H9 (cell line): ENCODE measurements at regions not wholly inside any gene's neighbourhood (a gene's known extent, or its start where the extent isn't known, plus 50 kb on each side); places are given as distances from the start of the nearest gene placed in this dataset.

ENCODE experiments used
- DNase-seq: peaks from one replicate; pipeline ENCODE4 v3.0.0-alpha.2; 2017
- H2AFZ ChIP-seq: one replicate; pipeline ENCODE4 v1.6.1; 2013; ENCODE audit warnings: mild to moderate bottlenecking, low read length, control low read depth, moderate library complexity
- H2AK5ac ChIP-seq: 2 replicates; pipeline ENCODE4 v1.6.1; 2013; ENCODE audit warnings: low read length, control low read depth, mixed read lengths; ENCODE audit not compliant: insufficient read length
- H2BK120ac ChIP-seq: one replicate; pipeline ENCODE4 v1.6.1; 2013; ENCODE audit warnings: low read depth, mild to moderate bottlenecking, low read length, control low read depth, inconsistent platforms; ENCODE audit not compliant: poor library complexity, severe bottlenecking
- H2BK12ac ChIP-seq: 2 replicates; pipeline ENCODE4 v1.6.1; 2013; ENCODE audit warnings: low read length, control low read depth, mixed read lengths, low read depth; ENCODE audit not compliant: insufficient read length
- H2BK15ac ChIP-seq: 2 replicates; pipeline ENCODE4 v1.6.1; 2013; ENCODE audit warnings: low read depth, low read length, control low read depth
- H2BK20ac ChIP-seq: one replicate; pipeline ENCODE4 v1.6.1; 2013; ENCODE audit warnings: low read depth, mild to moderate bottlenecking, low read length, control low read depth, inconsistent platforms; ENCODE audit not compliant: poor library complexity, severe bottlenecking
- H2BK5ac ChIP-seq: 2 replicates; pipeline ENCODE4 v1.6.1; 2013; ENCODE audit warnings: low read length, control low read depth, mixed read lengths; ENCODE audit not compliant: insufficient read length
- H3K14ac ChIP-seq: 2 replicates; pipeline ENCODE4 v1.6.1; 2013; ENCODE audit warnings: low read length, control low read depth; ENCODE audit not compliant: insufficient read depth
- H3K18ac ChIP-seq: 2 replicates; pipeline ENCODE4 v1.6.1; 2013; ENCODE audit warnings: low read depth, mild to moderate bottlenecking, mixed read lengths, low read length, control low read depth; ENCODE audit not compliant: insufficient read length
- H3K23ac ChIP-seq: 2 replicates; pipeline ENCODE4 v1.6.1; 2013; ENCODE audit warnings: low read length, control low read depth, mixed read lengths, low read depth; ENCODE audit not compliant: insufficient read length
- H3K23me2 ChIP-seq: 2 replicates; pipeline ENCODE4 v1.6.1; 2013; ENCODE audit warnings: low read depth, mild to moderate bottlenecking, mixed read lengths, low read length, control low read depth; ENCODE audit not compliant: insufficient read length, poor library complexity, severe bottlenecking
- H3K27ac ChIP-seq: 2 replicates; pipeline ENCODE4 v1.5.1; 2013; ENCODE audit warnings: low read length, control low read depth, mixed read lengths, low read depth; ENCODE audit not compliant: insufficient read length
- H3K27me3 ChIP-seq: 2 replicates; pipeline ENCODE4 v1.6.1; 2013; ENCODE audit warnings: low read length, control low read depth, inconsistent platforms; ENCODE audit not compliant: insufficient read depth
- H3K4ac ChIP-seq: 2 replicates; pipeline ENCODE4 v1.6.1; 2013; ENCODE audit warnings: low read depth, mild to moderate bottlenecking, control low read depth, inconsistent platforms, low read length, moderate library complexity
- H3K4me1 ChIP-seq: 2 replicates; pipeline ENCODE4 v1.6.1; 2013; ENCODE audit warnings: low read length, control low read depth, inconsistent platforms; ENCODE audit not compliant: insufficient read depth
- H3K4me2 ChIP-seq: 2 replicates; pipeline ENCODE4 v1.6.1; 2013; ENCODE audit warnings: low read length, control low read depth, mixed read lengths; ENCODE audit not compliant: insufficient read length, insufficient read depth
- H3K56ac ChIP-seq: 2 replicates; pipeline ENCODE4 v1.6.1; 2013; ENCODE audit warnings: low read depth, mild to moderate bottlenecking, mixed read lengths, low read length, control low read depth; ENCODE audit not compliant: insufficient read length
- H3K79me1 ChIP-seq: 2 replicates; pipeline ENCODE4 v1.6.1; 2013; ENCODE audit warnings: low read depth, mild to moderate bottlenecking, moderate library complexity, low read length, control low read depth, inconsistent platforms; ENCODE audit not compliant: insufficient read depth, poor library complexity, severe bottlenecking
- H3K79me2 ChIP-seq: 2 replicates; pipeline ENCODE4 v1.6.1; 2013; ENCODE audit warnings: low read length, control low read depth, inconsistent platforms; ENCODE audit not compliant: insufficient read depth
- H3K9ac ChIP-seq: 2 replicates; pipeline ENCODE4 v1.6.1; 2013; ENCODE audit warnings: low read length, control low read depth, mixed read lengths; ENCODE audit not compliant: insufficient read length; ENCODE audit errors: extremely low read depth
- H3K9me3 ChIP-seq: one replicate; pipeline ENCODE4 v1.6.1; 2013; ENCODE audit warnings: low read depth, low read length, inconsistent platforms; ENCODE audit not compliant: control insufficient read depth
- H3T11ph ChIP-seq: one replicate; pipeline ENCODE4 v1.6.1; 2013; ENCODE audit warnings: mild to moderate bottlenecking, low read length, control low read depth, inconsistent platforms
- H4K20me1 ChIP-seq: one replicate; pipeline ENCODE4 v1.6.1; 2013; ENCODE audit not compliant: control insufficient read depth, insufficient read length, insufficient read depth
- H4K5ac ChIP-seq: 2 replicates; pipeline ENCODE4 v1.6.1; 2013; ENCODE audit warnings: low read depth, mild to moderate bottlenecking, mixed read lengths, low read length, control low read depth; ENCODE audit not compliant: insufficient read length
- H4K8ac ChIP-seq: replicated peaks from 2 replicates; pipeline ENCODE4 v1.6.1; 2013; ENCODE audit warnings: low read length, control low read depth, mixed read lengths, low read depth; ENCODE audit not compliant: insufficient read length
- H4K91ac ChIP-seq: 2 replicates; pipeline ENCODE4 v1.6.1; 2013; ENCODE audit warnings: low read depth, mild to moderate bottlenecking, moderate library complexity, mixed read lengths, low read length, control low read depth; ENCODE audit not compliant: insufficient read length
- H3K27ac Mint-ChIP-seq, 3 experiments: 2 replicates in 2 of 3; 3 replicates in 1 of 3; pipeline ENCODE4 v1.8.0; 2020 to 2021; ENCODE audit warnings: mixed read lengths in 3 of 3, mild to moderate bottlenecking in 1 of 3, moderate library complexity in 1 of 3
- H3K27me3 Mint-ChIP-seq: 2 replicates; pipeline ENCODE4 v1.8.0; 2021; ENCODE audit warnings: low read depth, mild to moderate bottlenecking, moderate library complexity, mixed read lengths
- H3K36me3 Mint-ChIP-seq, 3 experiments: 2 replicates in 2 of 3; 3 replicates in 1 of 3; pipeline ENCODE4 v1.8.0; 2020 to 2021; ENCODE audit warnings: low read depth in 3 of 3, mixed read lengths in 3 of 3; ENCODE audit not compliant: insufficient read depth in 1 of 3
- H3K4me1 Mint-ChIP-seq, 2 experiments: 2 replicates each; pipeline ENCODE4 v1.8.0; 2020; ENCODE audit warnings: mixed read lengths in 2 of 2
- H3K4me3 Mint-ChIP-seq, 2 experiments: 2 replicates in 1 of 2; 3 replicates in 1 of 2; pipeline ENCODE4 v1.8.0; 2020 to 2021; ENCODE audit warnings: mild to moderate bottlenecking in 2 of 2, mixed read lengths in 2 of 2, moderate library complexity in 1 of 2
- H3K9me3 Mint-ChIP-seq, 2 experiments: 2 replicates in 1 of 2; 3 replicates in 1 of 2; pipeline ENCODE4 v1.8.0; 2020; ENCODE audit warnings: mild to moderate bottlenecking in 2 of 2, mixed read lengths in 2 of 2, moderate library complexity in 1 of 2
- CTCF ChIP-seq: fragments of 200-600 bp; sonication (generic); conservative IDR thresholded peaks from 3 replicates; pipeline ENCODE4 v1.8.0; 2021; ENCODE audit warnings: antibody characterized with exemption, mild to moderate bottlenecking
- WGBS: extraction: QIAGEN DNeasy Blood & Tissue Kit; methylation state at CpG from one replicate; pipeline ENCODE4 v1.1.7; 2013; ENCODE audit warnings: missing lambda C conversion rate, low lambda C conversion rate, mixed read lengths; ENCODE audit not compliant: insufficient read length; ENCODE audit errors: extremely low coverage; 5-methylcytosine and 5-hydroxymethylcytosine counted together

GRCh38 chr7:142440219-142440905 is 182.5 kb upstream of the PRSS58 start:
- H3K4ac ChIP-seq, result no peak overlapping the region
- no peak overlapping the region for H3T11ph ChIP-seq
- no peak overlapping the region for H3K9ac ChIP-seq
- 0 out of 7 replicates have a peak, but pooled peaks cover 0 to 2% (median 0%) of the 10 kb centered on the region in 3 experiments for H3K36me3 Mint-ChIP-seq
- H3K4me1 ChIP-seq, result 0 out of 2 replicates have a peak, but pooled peaks cover 2% of the 10 kb centered on the region
- H3K79me1 ChIP-seq, result no peaks in the 10 kb centered on the region
- no peak overlapping the region for H3K27ac ChIP-seq
- no peaks in the 10 kb centered on the region for H3K9me3 Mint-ChIP-seq
- no peak overlapping the region for H4K5ac ChIP-seq
- H3K4me2 ChIP-seq, result no peak overlapping the region
- H2BK20ac ChIP-seq, result no peak overlapping the region
- no peak overlapping the region for H3K4me3 Mint-ChIP-seq
- no peak overlapping the region for H3K27ac Mint-ChIP-seq
- no peak overlapping the region for H3K18ac ChIP-seq
- H4K20me1 ChIP-seq, result no peaks in the 10 kb centered on the region
- H2BK120ac ChIP-seq, result no peak overlapping the region
- no peak overlapping the region for H3K23ac ChIP-seq
- no peaks in the 10 kb centered on the region for H3K27me3 ChIP-seq
- H3K79me2 ChIP-seq, result no peaks in the 10 kb centered on the region
- H3K4me1 Mint-ChIP-seq, result peaks cover 25 to 33% of the 10 kb centered on the region in 2 experiments
- H2BK5ac ChIP-seq, result no peak overlapping the region
- no peak for TF ChIP-seq CTCF
- H3K23me2 ChIP-seq, result no peaks in the 10 kb centered on the region
- H2BK12ac ChIP-seq, result no peak overlapping the region
- H3K27me3 Mint-ChIP-seq, result peaks cover 2% of the 10 kb centered on the region
- H3K14ac ChIP-seq, result no peak overlapping the region
- no peak overlapping the region for H2BK15ac ChIP-seq
- no peak overlapping the region for H3K56ac ChIP-seq
- WGBS, result no CpG with 5 or more reads among the region's 6 CpGs
- no peaks in the 10 kb centered on the region for H3K9me3 ChIP-seq
- no peak overlapping the region for H4K91ac ChIP-seq
- no peak overlapping the region for H2AFZ ChIP-seq
- no peak overlapping the region for H2AK5ac ChIP-seq
- H4K8ac ChIP-seq, result no peak overlapping the region
- no peak for DNase-seq
